Spleen (tissue), 11 donors: ENCODE measurements at regions not wholly inside any gene's neighbourhood (a gene's known extent, or its start where the extent isn't known, plus 50 kb on each side); places are given as distances from the start of the nearest gene placed in this dataset.
A peak's percentile ranks its signal among the peaks of the same experiment; 100 is the strongest.
"Not testable (repeated sequence)": the region's sequence is repeated elsewhere in the genome, so short reads cannot be mapped to it uniquely, and the experiment has no call there.

ENCODE experiments used
- DNase-seq: peaks from one replicate; pipeline ENCODE4 v3.0.0-alpha.2; 2020
- H3K27ac ChIP-seq, 8 donors: fragments of 200-600 bp; sonication (generic) in 7 of 8; 1 replicate in 4 of 8; 2 replicates in 4 of 8; pipeline versions ENCODE4 v1.5.0 to v1.8.0; 2016 to 2021; ENCODE audit warnings: inconsistent platforms in 4 of 8, mild to moderate bottlenecking in 4 of 8, moderate library complexity in 1 of 8
- H3K27me3 ChIP-seq, 7 donors: fragments of 200-600 bp; sonication (generic) in 6 of 7; replicated peaks in 1 of 7; 1 replicate in 4 of 7; 2 replicates in 3 of 7; pipeline versions ENCODE4 v1.5.0 to v1.8.0; 2016 to 2021; ENCODE audit warnings: inconsistent platforms in 3 of 7, mild to moderate bottlenecking in 1 of 7
- H3K36me3 ChIP-seq, 6 donors: fragments of 200-600 bp; sonication (generic) in 5 of 6; 1 replicate in 4 of 6; 2 replicates in 2 of 6; pipeline versions ENCODE4 v1.5.0 to v1.8.0; 2016 to 2021; ENCODE audit warnings: inconsistent platforms in 2 of 6
- H3K4me1 ChIP-seq, 6 donors: fragments of 200-600 bp; sonication (generic) in 5 of 6; 1 replicate in 3 of 6; 2 replicates in 3 of 6; pipeline versions ENCODE4 v1.5.0 to v1.8.0; 2016 to 2021; ENCODE audit warnings: inconsistent platforms in 3 of 6
- H3K4me3 ChIP-seq, 8 donors: fragments of 200-600 bp; sonication (generic) in 7 of 8; 1 replicate in 4 of 8; 2 replicates in 4 of 8; pipeline versions ENCODE4 v1.5.0 to v1.8.0; 2016 to 2021; ENCODE audit warnings: inconsistent platforms in 4 of 8, mild to moderate bottlenecking in 4 of 8, moderate library complexity in 2 of 8
- H3K9me3 ChIP-seq, 8 donors: fragments of 200-600 bp; sonication (generic) in 7 of 8; 1 replicate in 4 of 8; 2 replicates in 4 of 8; pipeline versions ENCODE4 v1.5.0 to v1.8.0; 2016 to 2021; ENCODE audit warnings: inconsistent platforms in 4 of 8
- CTCF ChIP-seq, 11 experiments: fragments of 200-600 bp in 7 of 11; fragments of 450-650 bp in 4 of 11; sonication (generic) in 4 of 11; IDR thresholded peaks in 8 of 11; conservative IDR thresholded peaks in 3 of 11; 1 replicate in 7 of 11; 2 replicates in 4 of 11; pipeline versions ENCODE4 v1.4.0 to v1.8.0; 2016 to 2021; ENCODE audit warnings: antibody characterized with exemption in 11 of 11, inconsistent platforms in 4 of 11, mild to moderate bottlenecking in 1 of 11
- POLR2A ChIP-seq, 3 donors: fragments of 450-650 bp; IDR thresholded peaks; one replicate each; pipeline ENCODE4 v1.5.1; 2017; ENCODE audit warnings: antibody characterized with exemption in 3 of 3, mild to moderate bottlenecking in 1 of 3
- POLR2AphosphoS5 ChIP-seq, 3 donors: sonication (generic); formaldehyde crosslinking; IDR thresholded peaks; one replicate each; pipeline ENCODE4 v1.5.1; 2017; ENCODE audit warnings: antibody characterized with exemption in 3 of 3
- WGBS, 5 donors: extraction: QIAGEN DNeasy Blood & Tissue Kit in 3 of 5; methylation state at CpG; one replicate each; pipeline versions ENCODE4 v1.1.5 to v1.1.7; 2013 to 2018; 5-methylcytosine and 5-hydroxymethylcytosine counted together
- intact Hi-C: fragments of 100-400 bp; cut with DNase I; formaldehyde crosslinking; loops from one replicate; pipeline ENCODE4 v1.15.0; 2023; ENCODE audit warnings: low total_unique reads
- donor health status: healthy with polysubstance abuse.
- donor health status: DM: no; HTN: no; CAD: no; lungs with moderate emphysema.
- donor health status: DM: no; HTN: no; CAD: no.
- donor health status: Bipolar disorder and iron deficiency.
- donor health status: healthy.
- donor health status: DM: no; HTN: no; CAD: no.
- donor health status: DM: yes; HTN: yes; CAD: no.

- intact Hi-C loops, result no loop called here
- TF ChIP-seq POLR2A (IDR thresholded peaks at IDR 0.05), result no peak
- TF ChIP-seq CTCF (IDR thresholded peaks at IDR 0.05 in 8 of 11, conservative IDR thresholded peaks at IDR 0.05 in 3 of 11), result no peak
- no peak for TF ChIP-seq POLR2AphosphoS5 (IDR thresholded peaks at IDR 0.05)
- no peak overlapping the region for H3K27ac ChIP-seq
- peaks cover 0 to 16% (median 0%) of the 10 kb centered on the region in 8 donors for H3K9me3 ChIP-seq
- no peak overlapping the region for H3K4me3 ChIP-seq
- 84 to 98% (median 93%) methylated on average over 17 to 38 of the region's 38 CpGs for WGBS, 5 donors
- H3K36me3 ChIP-seq, result no peaks in the 10 kb centered on the region
- no peaks in the 10 kb centered on the region for H3K27me3 ChIP-seq
- no peaks in the 10 kb centered on the region for H3K4me1 ChIP-seq
- peak; percentile 57 for DNase-seq
These were observed 137.8 kb upstream of the PALMD start for GRCh38 chr1:99507906-99508732.

GRCh38 chr1:99508733-99509445 is 137.0 kb upstream of the PALMD start:
- H3K27ac ChIP-seq, H3K27me3 ChIP-seq, H3K4me1 ChIP-seq, intact Hi-C loops, H3K4me3 ChIP-seq, DNase-seq, H3K36me3 ChIP-seq: not testable (repeated sequence)
- peaks cover 0 to 16% (median 0%) of the 10 kb centered on the region in 8 donors for H3K9me3 ChIP-seq
- 90 to 95% (median 92%) methylated on average over 24 of the region's 24 CpGs for WGBS, 5 donors

- H3K9me3 ChIP-seq, H3K36me3 ChIP-seq, H3K4me3 ChIP-seq, H3K27ac ChIP-seq, H3K27me3 ChIP-seq, intact Hi-C loops, DNase-seq, H3K4me1 ChIP-seq: not testable (repeated sequence)
- 77 to 86% (median 82%) methylated on average over 7 to 8 of the region's 8 CpGs for WGBS, 5 donors
These were observed 130.9 kb upstream of the PALMD start for GRCh38 chr1:99514823-99515552.

- Histone ChIP-seq H3K27me3 (no peaks in the 10 kb centered on the region), H3K4me3 (no peak overlapping the region), H3K9me3 (no peaks in the 10 kb centered on the region), H3K36me3 (no peaks in the 10 kb centered on the region), H3K4me1 (no peaks in the 10 kb centered on the region), H3K27ac (no peak overlapping the region)
- intact Hi-C loops, result no loop called here
- TF ChIP-seq CTCF (IDR thresholded peaks at IDR 0.05 in 8 of 11, conservative IDR thresholded peaks at IDR 0.05 in 3 of 11) (no peak), POLR2A (IDR thresholded peaks at IDR 0.05) (no peak), POLR2AphosphoS5 (IDR thresholded peaks at IDR 0.05) (no peak)
- DNase-seq, result no peak
- 71 to 90% (median 76%) methylated on average over 1 of the region's 1 CpG for WGBS, 5 donors
These were observed 129.8 kb upstream of the PALMD start for GRCh38 chr1:99516141-99516540.

GRCh38 chr1:99520121-99520520 is 125.8 kb upstream of the PALMD start:
- no peak for DNase-seq
- H3K27ac ChIP-seq, result no peak overlapping the region
- no peaks in the 10 kb centered on the region for H3K4me1 ChIP-seq
- no peaks in the 10 kb centered on the region for H3K27me3 ChIP-seq
- no peak overlapping the region for H3K4me3 ChIP-seq
- intact Hi-C loops, result no loop called here
- no peaks in the 10 kb centered on the region for H3K36me3 ChIP-seq
- no peak for TF ChIP-seq POLR2A (IDR thresholded peaks at IDR 0.05)
- peaks cover 0 to 6% (median 0%) of the 10 kb centered on the region in 8 donors for H3K9me3 ChIP-seq
